Aorta (tissue), 5 donors: ENCODE measurements at regions not wholly inside any gene's neighbourhood (a gene's known extent, or its start where the extent isn't known, plus 50 kb on each side); places are given as distances from the start of the nearest gene placed in this dataset.

Source experiments
- ATAC-seq: fragments of 200-7000 bp; cut with Tn5 transposase; one replicate; pipeline ENCODE4 v1.9.1; 2022; ENCODE audit warnings: moderate library complexity; ENCODE audit not compliant: low FRiP score
- DNase-seq, 2 donors: peaks; one replicate each; pipeline ENCODE4 v3.0.0-alpha.2; 2020
- H3K27ac ChIP-seq, 2 donors: one replicate each; pipeline ENCODE4 v1.5.1; 2013; ENCODE audit warnings: low read length in 2 of 2, mild to moderate bottlenecking in 2 of 2, moderate library complexity in 2 of 2, control low read depth in 1 of 2, inconsistent platforms in 1 of 2, low read depth in 1 of 2
- H3K27me3 ChIP-seq, 2 donors: one replicate each; pipeline ENCODE4 v1.6.1; 2013; ENCODE audit warnings: control low read depth in 1 of 2, low read length in 1 of 2, mild to moderate bottlenecking in 1 of 2, moderate library complexity in 1 of 2; ENCODE audit not compliant: insufficient read depth in 2 of 2, control insufficient read depth in 1 of 2
- H3K36me3 ChIP-seq, 2 donors: one replicate each; pipeline ENCODE4 v1.6.1; 2013; ENCODE audit warnings: control low read depth in 1 of 2, low read length in 1 of 2, mild to moderate bottlenecking in 1 of 2; ENCODE audit not compliant: insufficient read depth in 2 of 2, control insufficient read depth in 1 of 2
- H3K4me1 ChIP-seq, 2 donors: one replicate each; pipeline ENCODE4 v1.6.1; 2013; ENCODE audit warnings: low read length in 2 of 2, control low read depth in 1 of 2, mild to moderate bottlenecking in 1 of 2, moderate library complexity in 1 of 2; ENCODE audit not compliant: insufficient read depth in 2 of 2, control insufficient read depth in 1 of 2
- H3K4me3 ChIP-seq, 2 donors: one replicate each; pipeline ENCODE4 v1.5.1; 2013; ENCODE audit warnings: low read length in 2 of 2, control low read depth in 1 of 2, mild to moderate bottlenecking in 1 of 2
- H3K9me3 ChIP-seq: one replicate; pipeline ENCODE4 v1.6.1; 2013; ENCODE audit warnings: mild to moderate bottlenecking, low read length; ENCODE audit not compliant: control insufficient read depth
- WGBS, 2 donors: extraction: QIAGEN DNeasy Blood & Tissue Kit; methylation state at CpG; one replicate each; pipeline ENCODE4 v1.1.7; 2013; 5-methylcytosine and 5-hydroxymethylcytosine counted together
- intact Hi-C, 2 donors: fragments of 100-400 bp; cut with DNase I; formaldehyde crosslinking; loops; one replicate each; pipeline versions ENCODE4 v1.14.2 to v1.15.0; 2022
- donor health status: healthy with polysubstance abuse.
- donor health status: Bipolar disorder and iron deficiency.
- donor health status: DM: no; HTN: no; CAD: no.
- donor health status: DM: no; HTN: no; CAD: no.
- donor health status: DM: yes; HTN: yes; CAD: no.

DNA sequence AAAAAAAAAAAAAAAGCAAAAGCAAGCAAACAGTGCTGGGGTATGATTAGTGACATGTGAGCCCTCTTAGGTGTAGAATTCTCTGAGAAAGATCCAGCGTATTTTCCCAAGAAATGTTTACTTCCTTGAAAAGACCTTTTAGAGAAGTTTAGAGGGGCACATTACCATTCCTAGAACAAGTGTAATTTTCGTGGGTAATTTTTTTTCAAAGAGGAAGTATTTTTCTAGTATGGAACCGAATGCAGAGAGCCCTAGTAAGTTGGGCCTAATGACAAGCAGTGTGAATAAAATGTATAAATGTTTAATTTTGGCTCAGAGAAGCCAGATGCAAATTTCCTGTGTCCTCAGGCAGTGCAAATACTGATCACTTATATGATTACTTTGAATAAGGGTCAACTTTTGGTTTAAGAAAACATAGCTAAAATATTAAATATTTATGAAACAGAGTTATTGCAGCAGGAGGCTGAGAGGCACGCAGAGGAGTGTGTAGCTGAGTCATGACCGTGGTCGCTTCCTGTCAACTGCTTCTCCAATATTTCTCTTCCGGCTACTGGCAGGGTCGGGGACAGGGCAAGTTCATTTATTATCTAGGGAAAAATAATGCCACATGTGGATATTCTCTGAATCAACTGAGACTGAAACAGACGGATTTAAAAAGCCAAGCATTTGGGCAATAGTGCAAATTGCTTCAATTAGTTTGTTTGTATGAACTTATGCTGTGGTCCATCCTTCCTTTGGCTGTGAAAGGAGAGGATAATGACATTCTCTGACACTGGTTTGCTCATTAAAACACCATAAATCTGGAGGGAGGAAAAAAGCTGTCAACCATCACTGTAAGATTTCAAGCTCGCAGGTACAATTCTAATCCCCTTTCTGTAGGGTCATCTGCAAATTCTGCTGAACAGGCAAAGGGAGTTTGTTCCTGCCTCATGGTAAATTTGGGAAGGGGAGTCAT lies 495.2 kb downstream of the GLRX3 start:
- peaks cover 0 to 4% of the 10 kb centered on the region in 2 donors for H3K27me3 ChIP-seq
- intact Hi-C loops: no loop called here
- peaks cover 2% of the 10 kb centered on the region for H3K9me3 ChIP-seq
- no peak overlapping the region for H3K4me3 ChIP-seq
- no peaks in the 10 kb centered on the region for H3K36me3 ChIP-seq
- H3K4me1 ChIP-seq: no peaks in the 10 kb centered on the region
- no peak overlapping the region for H3K27ac ChIP-seq
- DNase-seq (peak in 1 of 2 donors; percentile 69), ATAC-seq (peak; percentile 46)
- 19 to 28% methylated on average over 10 of the region's 10 CpGs for WGBS, 2 donors

DNA sequence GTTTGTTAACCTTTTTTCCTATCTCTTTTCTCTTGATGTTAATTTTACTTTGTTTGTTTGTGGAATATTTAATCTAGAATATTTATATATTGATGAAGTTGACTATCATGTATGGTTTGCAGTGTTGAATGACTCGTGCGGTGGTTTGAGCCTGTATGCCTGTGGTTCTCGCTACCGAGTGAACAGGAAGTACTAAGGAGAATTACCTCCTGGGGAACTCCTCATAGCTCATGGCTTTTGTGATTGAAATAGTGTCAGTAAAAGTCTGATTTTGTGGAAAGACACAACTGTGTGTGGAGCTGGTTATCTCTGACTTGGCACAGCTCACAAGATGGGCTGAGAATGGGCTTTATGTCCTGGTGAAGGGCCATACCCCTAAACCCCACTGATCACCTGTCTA lies 498.6 kb downstream of the GLRX3 start:
- DNase-seq (no peak), ATAC-seq (no peak)
- intact Hi-C loops: no loop called here
- H3K4me1 ChIP-seq: no peaks in the 10 kb centered on the region
- WGBS, 2 donors: 73 to 75% methylated on average over 4 of the region's 4 CpGs
- H3K27ac ChIP-seq: no peak overlapping the region
- peaks cover 2% of the 10 kb centered on the region for H3K9me3 ChIP-seq
- H3K4me3 ChIP-seq: no peak overlapping the region
- peaks cover 3 to 4% of the 10 kb centered on the region in 2 donors for H3K27me3 ChIP-seq
- no peaks in the 10 kb centered on the region for H3K36me3 ChIP-seq

DNA sequence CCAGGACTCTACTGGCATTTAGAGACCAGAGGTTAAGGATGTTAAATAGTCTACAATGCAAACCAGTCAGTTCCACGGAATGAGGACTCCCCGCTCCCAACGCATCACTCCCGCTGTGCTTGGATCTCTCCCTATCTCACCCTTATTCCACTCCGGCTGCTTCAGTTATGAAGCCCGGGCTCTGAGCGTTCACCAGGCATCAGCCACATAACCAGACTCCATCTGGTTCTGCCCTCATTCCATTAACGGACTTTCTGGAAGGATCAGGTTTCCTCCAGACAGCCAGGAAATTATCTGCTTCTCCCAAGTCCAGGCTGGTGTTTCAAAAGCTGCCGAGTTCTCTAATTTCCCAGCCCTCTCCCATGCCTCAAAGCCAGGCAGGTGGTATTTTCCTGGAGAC lies 499.3 kb downstream of the GLRX3 start:
- DNase-seq (no peak), ATAC-seq (no peak)
- Histone ChIP-seq H3K27ac (no peak overlapping the region), H3K9me3 (peaks cover 2% of the 10 kb centered on the region), H3K4me3 (no peak overlapping the region), H3K36me3 (no peaks in the 10 kb centered on the region), H3K4me1 (no peaks in the 10 kb centered on the region), H3K27me3 (peaks cover 3 to 4% of the 10 kb centered on the region in 2 donors)
- intact Hi-C loops: no loop called here
- WGBS, 2 donors: 44 to 56% methylated on average over 9 of the region's 9 CpGs

DNA sequence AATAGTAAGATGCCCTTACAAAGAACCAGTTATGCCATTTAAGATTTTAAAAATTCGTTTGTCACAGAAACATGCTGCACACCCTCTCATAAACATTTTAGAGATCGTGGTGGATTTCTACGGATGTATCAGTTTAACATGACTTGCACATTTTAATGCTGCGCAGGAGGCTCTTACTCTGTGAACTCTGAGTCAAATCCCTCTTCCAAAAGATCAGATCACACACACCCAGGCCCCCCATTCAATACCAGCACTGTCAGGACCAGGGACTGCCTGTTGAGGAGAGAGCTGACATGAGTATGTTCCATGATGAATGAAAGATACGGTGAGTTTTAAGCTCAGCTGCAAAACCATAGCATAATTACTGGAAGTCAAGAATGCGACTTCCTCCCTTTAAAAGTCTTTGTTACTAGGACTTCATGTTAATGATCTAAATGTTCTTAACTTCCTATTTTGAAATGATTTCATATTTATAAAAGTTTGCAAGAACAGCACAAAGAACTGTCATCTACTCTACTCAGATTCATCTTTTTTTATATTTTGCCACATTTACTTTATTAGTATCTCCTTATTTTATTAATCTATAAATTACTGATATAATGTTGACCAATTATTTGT lies 500.2 kb downstream of the GLRX3 start:
- ATAC-seq (no peak), DNase-seq (no peak)
- intact Hi-C loops: no loop called here
- 59 to 63% methylated on average over 6 of the region's 6 CpGs for WGBS, 2 donors
- no peaks in the 10 kb centered on the region for H3K36me3 ChIP-seq
- peaks cover 2% of the 10 kb centered on the region for H3K9me3 ChIP-seq
- no peak overlapping the region for H3K4me3 ChIP-seq
- H3K4me1 ChIP-seq: no peaks in the 10 kb centered on the region
- no peak overlapping the region for H3K27ac ChIP-seq
- peaks cover 3 to 4% of the 10 kb centered on the region in 2 donors for H3K27me3 ChIP-seq

DNA sequence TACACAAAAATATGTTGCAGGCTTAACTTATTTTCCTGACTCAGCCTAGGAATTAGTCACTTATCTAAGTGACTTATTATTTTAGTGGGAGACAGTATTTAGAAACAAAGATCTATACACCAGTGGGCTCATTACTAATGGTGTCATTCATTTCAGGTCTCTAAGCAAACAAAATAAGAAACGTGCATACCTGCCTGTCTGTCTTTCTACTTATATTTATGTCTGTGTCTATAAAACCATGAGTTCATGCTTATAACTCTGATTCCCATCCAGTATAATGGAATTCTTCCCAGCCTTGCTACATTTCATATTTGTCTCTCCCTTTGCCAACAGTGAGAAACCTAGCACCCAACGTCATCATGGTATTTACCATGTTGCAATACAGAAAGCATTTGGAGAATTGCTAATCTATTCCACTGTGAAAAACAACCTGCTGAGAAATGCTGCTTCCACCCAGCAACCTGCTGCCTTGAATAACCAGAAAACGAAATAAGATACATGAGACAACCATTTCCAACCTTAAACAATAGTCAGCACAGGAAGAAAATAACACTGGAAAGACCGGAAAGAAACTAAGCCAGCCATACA lies 501.0 kb downstream of the GLRX3 start:
- Histone ChIP-seq H3K4me1 (no peaks in the 10 kb centered on the region), H3K27ac (no peak overlapping the region), H3K36me3 (no peaks in the 10 kb centered on the region), H3K27me3 (peaks cover 3 to 4% of the 10 kb centered on the region in 2 donors), H3K9me3 (peaks cover 2% of the 10 kb centered on the region), H3K4me3 (no peak overlapping the region)
- WGBS, 2 donors: 17 to 26% methylated on average over 4 of the region's 4 CpGs
- DNase-seq (no peak), ATAC-seq (no peak)
- intact Hi-C loops: no loop called here

DNA sequence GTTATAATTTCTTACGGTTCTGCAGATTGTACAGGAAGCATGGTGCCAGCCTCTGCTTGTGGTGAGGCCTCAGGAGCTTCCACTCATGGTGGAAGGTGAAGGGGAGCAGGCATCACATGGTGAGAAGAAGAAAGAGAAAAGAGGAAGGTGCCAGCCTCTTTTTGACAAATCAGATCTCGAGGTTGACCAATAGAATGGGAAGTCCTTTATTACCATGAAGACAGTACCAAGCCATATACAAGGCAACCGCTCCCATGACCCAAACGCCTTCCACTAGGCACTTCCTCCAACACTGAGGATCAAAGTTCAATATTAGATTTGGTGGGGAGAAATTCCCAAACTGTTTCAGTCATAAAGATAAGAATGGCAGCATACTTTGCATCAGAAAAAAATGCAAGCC lies 502.8 kb downstream of the GLRX3 start:
- peaks cover 1% of the 10 kb centered on the region for H3K9me3 ChIP-seq
- DNase-seq (no peak), ATAC-seq (no peak)
- intact Hi-C loops: no loop called here
- no peak overlapping the region for H3K27ac ChIP-seq
- no peaks in the 10 kb centered on the region for H3K4me1 ChIP-seq
- no peak overlapping the region for H3K4me3 ChIP-seq
- WGBS, 2 donors: 81 to 86% methylated on average over 4 of the region's 4 CpGs
- no peaks in the 10 kb centered on the region for H3K36me3 ChIP-seq
- peaks cover 3 to 4% of the 10 kb centered on the region in 2 donors for H3K27me3 ChIP-seq

DNA sequence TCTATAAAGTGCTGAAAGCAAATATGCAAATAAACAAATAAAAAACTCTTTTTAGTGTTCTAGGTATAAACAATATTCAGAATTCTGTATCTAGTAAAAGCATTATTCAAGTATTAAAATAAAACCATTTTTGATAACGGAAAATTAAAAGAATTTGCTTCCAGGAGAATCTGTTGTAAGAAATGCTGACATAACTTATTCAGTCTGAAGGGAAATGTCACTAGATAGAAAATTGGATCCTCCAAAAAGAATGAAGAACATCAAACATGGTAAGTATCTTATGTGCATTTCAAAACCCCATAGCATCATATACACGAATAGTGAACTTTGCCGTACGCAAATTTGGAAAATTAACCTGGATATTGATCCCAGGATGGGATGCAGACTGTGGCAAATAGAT lies 506.7 kb downstream of the GLRX3 start:
- no peak overlapping the region for H3K27ac ChIP-seq
- no peaks in the 10 kb centered on the region for H3K36me3 ChIP-seq
- ATAC-seq (no peak), DNase-seq (no peak)
- H3K4me1 ChIP-seq: no peaks in the 10 kb centered on the region
- no peak overlapping the region for H3K4me3 ChIP-seq
- no peaks in the 10 kb centered on the region for H3K27me3 ChIP-seq
- 90 to 91% methylated on average over 4 of the region's 4 CpGs for WGBS, 2 donors
- intact Hi-C loops: no loop called here
- no peaks in the 10 kb centered on the region for H3K9me3 ChIP-seq

DNA sequence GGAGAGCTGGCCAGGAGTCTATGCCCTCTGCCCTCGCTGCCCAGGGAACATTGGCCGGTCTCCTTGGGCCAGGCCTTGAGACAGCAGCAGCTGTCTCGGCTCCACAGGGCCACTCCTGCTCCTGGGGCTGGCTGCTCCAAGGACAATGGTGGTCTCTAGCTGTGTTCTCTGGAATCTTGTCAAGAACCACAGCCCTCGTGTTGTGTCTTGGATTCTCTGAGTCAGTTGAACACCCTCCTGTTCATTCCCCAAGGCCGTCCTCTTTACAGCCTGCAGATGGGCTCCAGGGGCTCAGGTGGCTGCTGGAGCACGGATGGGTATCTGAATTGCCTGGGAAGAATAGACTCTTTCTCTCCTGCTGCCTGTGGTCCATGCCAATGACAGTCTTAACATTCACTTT lies 511.1 kb downstream of the GLRX3 start:
- ATAC-seq (no peak), DNase-seq (no peak)
- H3K27ac ChIP-seq: no peak overlapping the region
- WGBS, 2 donors: 72 to 73% methylated on average over 6 of the region's 6 CpGs
- H3K9me3 ChIP-seq: no peaks in the 10 kb centered on the region
- no peaks in the 10 kb centered on the region for H3K27me3 ChIP-seq
- intact Hi-C loops: no loop called here
- no peak overlapping the region for H3K4me3 ChIP-seq
- H3K4me1 ChIP-seq: no peaks in the 10 kb centered on the region
- H3K36me3 ChIP-seq: no peaks in the 10 kb centered on the region
